HK-2 (cell line): ENCODE measurements at regions not wholly inside any gene's neighbourhood (a gene's known extent, or its start where the extent isn't known, plus 50 kb on each side); places are given as distances from the start of the nearest gene placed in this dataset.
A peak's percentile ranks its signal among the peaks of the same experiment; 100 is the strongest.
"Not testable (repeated sequence)": the region's sequence is repeated elsewhere in the genome, so short reads cannot be mapped to it uniquely, and the experiment has no call there.

ENCODE experiments used
- DNase-seq: peaks from one replicate; pipeline ENCODE4 v3.0.0-alpha.2; 2018; ENCODE audit not compliant: unreplicated experiment

DNA sequence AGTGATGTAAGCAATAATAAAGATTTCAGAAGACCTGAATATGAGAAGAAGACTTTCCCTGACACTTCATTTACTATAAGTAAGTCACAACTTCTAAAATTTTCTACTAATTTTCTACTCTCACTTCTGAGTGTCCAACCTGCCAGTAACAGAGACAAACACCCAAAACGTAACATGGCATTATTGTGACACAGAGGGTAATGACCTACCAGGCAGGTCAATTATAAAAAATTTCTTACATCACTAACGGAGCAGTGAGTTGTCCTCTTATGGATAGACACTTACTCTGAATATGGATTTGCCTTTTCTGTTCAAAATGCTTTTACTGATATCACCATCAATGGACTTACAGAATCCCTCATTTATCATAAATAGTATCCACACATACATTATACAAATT, 405.9 kb upstream of the MAGEB16 start:
- no peak for DNase-seq

DNA sequence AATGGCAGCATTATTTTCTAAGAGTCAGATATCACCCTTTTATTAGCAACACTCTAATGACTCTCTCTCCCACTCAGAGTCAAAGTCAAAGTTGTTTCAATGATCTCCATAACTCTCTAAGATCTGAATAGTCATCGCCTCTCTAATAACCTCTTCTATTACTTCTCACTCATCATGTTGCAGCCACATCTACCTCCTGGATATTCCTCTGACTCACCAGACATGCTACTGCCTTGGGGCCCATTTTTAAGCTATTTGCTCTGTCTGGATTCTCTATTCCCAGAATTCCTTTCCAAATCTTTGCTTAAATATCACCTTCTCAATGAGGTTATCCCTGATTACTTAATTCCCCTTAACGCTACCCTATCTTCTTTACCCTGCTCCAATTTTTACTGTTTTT, 391.8 kb upstream of the MAGEB16 start:
- no peak for DNase-seq

DNA sequence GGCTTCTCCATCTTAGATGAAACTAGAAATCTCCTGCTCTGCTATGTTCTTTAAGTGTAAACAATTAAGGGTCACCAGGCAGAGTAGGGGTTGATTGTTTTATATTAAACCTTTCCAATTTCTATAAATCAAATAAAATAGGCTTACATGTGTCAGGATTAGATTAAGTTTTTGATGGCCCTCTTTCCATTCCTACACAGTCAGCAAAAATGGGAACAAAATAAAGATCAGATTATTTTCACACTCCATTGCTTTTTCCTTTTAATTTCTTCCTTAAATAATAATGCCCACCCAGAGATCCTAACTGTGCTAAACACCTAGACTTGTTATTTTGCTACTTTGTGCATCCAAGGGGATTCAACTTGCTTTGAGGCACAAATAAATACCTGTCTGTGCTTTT, 381.4 kb upstream of the MAGEB16 start:
- DNase-seq = no peak

DNA sequence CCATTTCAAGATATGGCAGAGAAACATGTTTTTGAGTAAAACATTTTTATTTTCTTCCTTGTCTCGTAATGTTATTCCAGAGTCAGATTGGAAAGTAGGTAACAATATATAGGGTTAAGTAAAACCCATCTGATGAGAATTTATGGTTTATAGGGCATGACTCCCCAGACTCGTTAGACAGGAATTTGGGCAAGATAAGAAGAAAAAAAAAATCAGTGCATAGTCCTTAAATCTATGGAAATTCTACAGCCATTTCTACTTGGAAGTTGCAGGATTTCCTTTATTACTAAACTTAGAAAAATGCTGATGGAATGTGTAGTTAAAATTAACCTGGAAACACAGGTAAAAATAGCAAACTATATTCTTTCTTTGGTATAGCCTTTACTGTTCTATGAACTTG, 366.1 kb upstream of the MAGEB16 start:
- DNase-seq = no peak

DNA sequence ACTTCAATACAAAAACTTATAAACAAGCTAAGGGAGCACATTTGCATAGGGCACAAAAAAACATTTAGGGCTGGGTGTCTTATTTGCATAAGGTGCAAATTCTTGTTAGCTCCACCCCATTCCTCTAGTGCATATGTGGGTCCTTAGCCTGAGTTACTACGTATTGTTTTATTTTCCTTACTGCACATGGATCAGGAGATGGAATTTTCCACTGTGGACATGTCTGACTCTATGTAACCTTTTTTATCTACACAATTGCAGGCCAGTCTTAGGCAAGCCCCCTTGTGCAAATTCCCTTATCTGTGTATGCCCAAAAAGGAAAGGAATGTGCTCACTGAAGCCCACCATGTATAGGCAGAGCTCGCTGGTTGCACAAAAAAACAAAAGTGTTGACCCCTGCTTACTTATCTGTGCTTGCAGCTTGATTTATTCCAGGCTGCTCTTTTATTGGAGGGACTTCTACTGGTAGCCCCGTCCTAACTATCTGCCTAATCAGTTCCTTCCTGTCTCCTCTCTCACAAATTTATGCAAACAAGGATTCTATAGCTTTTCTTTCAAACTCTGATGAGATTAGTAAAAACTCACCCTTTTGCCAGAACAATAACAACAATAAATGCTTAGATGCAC, 359.0 kb upstream of the MAGEB16 start:
- no peak for DNase-seq

DNA sequence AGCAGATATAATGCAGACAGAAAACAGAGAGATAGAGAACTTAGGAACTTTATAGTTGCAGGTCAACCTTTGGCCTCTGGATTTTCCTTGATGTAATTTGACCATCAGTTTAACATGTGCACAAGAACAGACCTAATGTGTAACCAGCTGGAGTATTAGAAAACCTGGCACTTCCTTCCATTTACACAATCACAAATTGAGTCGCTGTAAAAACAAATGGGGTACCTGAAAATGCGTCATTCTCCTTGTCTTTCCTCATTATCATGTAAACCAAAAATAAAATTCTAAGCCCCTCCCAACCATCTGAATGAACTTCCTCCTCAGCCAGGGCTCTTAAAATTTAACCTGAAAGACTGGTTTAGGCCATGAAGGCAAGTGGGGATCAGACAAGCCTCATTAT, 358.4 kb upstream of the MAGEB16 start:
- DNase-seq = no peak

DNA sequence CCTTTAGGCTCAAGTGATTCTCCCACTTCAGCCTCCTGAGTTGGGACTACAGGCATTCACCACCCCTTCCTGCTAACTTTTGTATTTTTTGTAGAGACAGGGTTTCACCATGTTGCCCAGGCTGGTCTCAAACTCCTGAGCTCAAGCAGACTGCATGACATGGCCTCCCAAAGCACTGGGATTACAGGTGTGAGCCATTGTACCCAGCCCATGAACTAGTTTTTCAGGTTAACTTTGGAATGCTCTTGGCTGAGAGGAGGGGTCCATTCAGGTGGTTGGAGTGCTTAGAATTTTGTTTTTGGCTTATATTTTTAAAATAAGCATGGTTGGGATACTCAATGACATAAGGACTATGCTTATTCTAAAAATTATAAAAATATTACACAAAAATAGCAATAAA, 355.7 kb upstream of the MAGEB16 start:
- DNase-seq = no peak

DNA sequence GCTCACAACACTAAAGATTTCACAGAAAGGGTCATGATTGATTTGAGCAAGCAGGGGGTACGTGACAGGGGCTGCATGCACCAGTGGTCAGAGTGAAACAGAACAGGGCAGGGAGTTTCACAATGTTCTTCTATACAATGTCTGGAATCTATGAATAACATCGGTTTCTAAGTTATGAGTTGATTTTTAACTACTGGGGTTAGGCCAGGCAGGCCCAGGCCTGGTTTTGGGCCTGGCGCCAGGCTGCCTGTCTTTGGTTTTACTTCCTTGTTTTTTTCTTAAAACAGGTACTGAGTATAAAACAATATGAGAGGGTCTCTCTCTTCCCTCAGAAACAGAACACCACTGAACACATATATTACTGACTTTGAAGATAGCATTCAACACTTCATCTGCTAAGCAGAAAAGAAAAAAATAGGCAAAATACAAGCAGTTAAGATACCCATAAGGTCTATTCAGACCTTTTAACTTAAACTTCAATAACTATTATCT, 355.0 kb upstream of the MAGEB16 start:
- DNase-seq = peak; percentile 14

DNA sequence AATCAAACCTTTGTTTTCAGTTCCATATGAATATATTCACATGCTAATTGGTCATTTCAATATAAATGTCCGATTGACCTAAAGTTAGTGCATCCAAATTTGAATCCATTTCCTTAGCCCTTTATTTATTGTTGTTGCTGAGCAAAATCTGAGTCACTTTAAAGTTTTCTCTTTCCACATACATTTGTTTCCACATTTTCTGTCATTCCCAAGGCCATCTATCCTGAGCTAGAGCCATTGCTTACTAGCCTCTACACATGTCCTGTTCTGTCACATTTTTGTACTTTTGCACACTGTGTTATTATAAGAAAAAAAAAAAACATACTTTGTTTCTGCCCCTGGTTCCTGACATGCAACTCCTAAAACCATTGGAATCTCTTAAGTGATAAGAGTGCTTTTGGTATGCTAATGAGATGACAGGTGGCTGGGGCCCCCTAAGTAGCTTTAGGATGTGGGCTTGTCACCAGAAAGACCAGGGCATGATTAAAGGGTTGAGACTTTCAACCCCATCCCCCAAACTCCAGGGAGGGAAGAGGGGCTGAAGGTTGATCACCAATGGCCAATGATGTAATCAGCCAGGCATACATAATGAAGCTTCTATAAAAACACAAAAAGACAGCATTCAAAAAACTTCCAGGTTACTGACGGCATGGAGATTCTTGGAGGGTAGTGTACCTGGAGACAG, 353.3 kb upstream of the MAGEB16 start:
- no peak for DNase-seq

DNA sequence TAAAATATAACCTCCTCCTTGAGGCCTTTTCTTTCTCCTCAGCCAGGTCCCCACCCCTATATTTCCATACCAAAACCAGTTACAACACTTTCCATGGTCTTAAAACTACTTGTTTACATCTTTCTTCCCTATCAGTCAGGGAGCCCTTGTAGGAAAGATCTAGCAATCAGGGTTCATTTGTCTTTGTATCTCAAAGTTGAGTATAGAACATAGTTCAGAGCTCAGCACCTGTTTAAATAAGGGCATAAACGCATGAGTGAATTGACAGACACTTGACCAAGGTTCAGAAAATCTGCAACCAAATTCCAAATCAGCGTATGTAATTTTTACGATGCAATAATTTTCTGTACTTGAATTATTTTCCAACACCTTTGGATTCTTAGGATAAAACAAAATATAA, 352.2 kb upstream of the MAGEB16 start:
- DNase-seq = no peak

DNA sequence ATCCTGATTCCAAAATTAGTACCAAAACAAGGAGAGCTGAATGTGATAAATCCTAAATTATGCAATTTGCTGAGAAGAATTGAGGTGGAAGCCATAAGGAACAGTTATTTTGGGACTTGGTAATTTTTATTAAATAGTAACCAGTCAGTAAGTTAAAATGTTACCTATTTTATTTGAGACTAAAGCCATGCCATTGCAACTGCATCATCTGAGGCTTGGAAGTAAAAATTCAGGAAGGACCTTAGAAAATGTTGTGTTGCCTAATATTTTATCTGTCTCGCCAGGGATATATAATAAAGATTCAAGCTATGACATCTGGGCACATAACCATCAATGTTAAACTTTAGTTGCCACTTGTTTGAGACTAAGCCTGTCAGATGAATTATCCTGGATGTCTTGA, 341.3 kb upstream of the MAGEB16 start:
- DNase-seq = no peak

DNA sequence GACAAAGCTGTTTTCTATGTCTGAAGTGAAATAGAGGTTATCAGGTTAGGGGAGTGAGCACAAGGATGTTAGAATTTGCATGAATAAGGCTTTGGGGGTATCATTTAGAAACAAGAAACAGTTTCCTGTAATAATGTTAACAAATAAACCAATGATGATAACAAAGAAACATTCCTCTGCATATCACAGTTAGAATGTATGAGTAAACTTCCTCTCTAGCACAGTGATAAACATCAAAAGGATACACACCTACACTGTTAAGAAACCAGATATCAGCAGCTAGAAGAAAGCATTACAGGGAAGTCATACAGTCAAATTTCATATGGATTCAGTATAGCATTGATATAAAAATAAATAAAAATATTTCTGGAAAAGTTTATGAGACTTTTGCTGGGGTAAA, 340.0 kb upstream of the MAGEB16 start:
- DNase-seq = no peak

DNA sequence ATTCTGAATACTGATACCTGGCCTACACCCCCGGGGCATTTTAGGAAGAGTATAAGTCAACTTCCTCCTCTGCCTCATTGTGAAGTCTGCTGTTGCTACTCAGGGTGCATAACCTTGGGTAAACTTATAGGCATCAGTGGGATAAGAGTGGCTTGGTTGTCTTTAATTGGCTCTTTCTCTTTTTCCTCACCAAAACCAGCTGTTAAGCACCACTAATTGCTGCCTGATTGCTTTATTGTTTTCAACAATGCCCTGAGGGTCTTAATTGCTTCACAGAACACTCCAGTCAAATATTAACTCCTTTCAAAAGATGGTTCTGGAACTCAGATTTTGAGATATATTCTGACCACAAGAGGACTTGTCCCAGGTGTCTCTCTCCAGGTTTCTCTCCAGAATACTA, 337.0 kb upstream of the MAGEB16 start:
- no peak for DNase-seq

DNA sequence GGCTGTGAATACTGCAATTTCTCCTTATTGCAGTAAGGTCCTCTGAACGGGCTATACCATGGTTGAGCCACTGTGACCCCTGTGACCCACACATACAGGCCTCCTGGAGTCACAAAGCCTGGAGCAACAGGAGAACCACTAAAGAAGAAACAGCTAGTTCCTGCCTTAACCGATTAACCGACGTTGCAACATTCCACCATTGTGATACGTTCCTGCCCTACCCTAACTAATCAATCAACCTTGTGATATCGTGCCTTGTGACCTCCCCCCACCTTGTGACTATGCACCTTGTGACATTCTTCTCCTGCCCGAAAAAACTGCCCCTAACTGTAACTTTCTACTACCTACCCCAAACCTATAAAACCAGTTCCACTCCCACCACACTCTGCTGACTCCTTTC, 301.5 kb upstream of the MAGEB16 start:
- not testable (repeated sequence) for DNase-seq

DNA sequence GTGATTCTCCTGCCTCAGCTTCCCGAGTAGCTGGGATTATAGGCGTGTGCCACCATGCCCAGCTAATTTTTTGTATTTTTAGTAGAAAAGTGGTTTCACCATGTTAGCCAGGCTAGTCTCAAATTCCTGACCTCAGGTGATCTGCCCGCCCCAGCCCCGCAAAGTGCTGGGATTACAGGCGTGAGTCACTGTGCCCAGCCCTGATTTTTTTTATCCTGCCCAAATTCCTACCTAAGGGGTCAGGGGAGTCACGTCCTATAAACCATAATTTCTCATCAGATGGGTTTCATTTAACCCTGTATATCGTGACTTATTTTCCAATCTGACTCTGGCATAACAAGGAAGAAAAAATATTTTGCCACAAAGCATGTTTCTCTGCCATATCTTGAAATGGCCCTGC, 300.7 kb upstream of the MAGEB16 start:
- not testable (repeated sequence) for DNase-seq

DNA sequence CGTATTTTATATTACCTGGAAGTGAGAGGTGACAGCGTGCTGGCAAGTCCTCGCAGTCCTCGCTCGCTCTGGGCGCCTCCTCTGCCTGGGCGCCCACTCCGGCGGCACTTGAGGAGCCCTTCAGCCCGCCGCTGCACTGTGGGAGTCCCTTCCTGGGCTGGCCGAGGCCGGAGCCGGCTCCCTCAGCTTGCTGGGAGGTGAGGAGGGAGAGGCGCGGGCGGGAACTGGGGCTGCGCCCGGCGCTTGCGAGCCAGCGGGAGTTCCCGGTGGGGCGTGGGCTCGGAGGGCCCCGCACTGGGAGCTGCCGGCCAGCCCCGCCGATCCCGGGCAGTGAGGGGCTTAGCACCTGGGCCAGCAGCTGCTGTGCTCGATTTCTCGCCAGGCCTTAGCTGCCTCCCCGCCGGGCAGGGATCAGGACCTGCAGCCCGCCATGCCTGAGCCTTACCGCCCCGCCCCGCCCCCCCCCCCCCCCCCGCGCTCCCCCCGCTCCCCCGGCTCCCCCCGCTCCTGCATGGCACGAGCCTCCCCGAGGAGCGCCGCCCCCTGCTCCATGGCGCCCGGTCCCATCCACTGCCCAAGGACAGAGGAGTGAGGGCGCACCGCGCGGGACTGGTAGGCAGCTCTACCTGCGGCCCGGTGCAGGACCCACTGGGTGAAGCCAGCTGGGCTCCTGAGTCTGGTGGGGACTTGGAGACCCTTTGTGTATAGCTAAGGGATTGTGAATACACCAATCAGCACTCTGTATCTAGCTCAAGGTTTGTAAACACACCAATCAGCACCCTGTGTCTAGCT, 298.9 kb upstream of the MAGEB16 start:
- no peak for DNase-seq

DNA sequence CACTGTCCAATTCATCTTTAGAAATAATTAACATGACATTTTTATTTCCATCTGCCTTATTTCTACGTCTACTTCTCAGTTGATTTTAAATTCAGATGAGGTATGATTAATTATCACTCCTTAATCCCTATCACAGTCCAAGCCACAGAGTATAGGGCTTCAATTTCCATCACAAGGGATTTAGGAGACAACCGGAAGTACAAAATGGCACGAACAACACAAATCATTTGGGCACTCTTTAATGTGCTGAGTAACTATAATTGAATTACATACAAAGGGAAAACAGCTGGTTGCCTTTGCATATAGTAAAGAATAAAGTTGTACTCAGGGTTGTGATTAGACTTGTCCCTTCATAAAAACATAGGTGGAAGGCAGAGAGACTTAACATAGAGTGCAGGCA, 290.4 kb upstream of the MAGEB16 start:
- no peak for DNase-seq

DNA sequence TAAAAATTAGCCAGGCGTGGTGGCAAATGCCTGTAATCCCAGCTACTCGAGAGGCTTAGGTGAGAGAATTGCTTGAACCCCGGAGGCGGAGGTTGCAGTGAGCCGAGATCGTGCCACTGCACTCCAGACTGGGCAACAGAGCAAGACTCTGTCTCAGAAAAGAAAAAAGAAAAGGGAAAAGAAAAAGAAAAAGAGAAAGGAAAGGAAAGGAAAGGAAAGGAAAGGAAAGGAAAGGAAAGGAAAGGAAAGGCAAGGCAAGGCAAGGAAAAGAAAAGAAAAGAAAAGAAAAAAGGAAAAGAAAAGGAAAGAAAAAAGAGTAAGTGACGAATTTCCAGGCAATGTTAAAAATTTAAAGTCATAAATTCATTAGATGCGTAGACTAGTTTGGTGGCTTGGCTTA, 250.1 kb upstream of the MAGEB16 start:
- DNase-seq = not testable (repeated sequence)

DNA sequence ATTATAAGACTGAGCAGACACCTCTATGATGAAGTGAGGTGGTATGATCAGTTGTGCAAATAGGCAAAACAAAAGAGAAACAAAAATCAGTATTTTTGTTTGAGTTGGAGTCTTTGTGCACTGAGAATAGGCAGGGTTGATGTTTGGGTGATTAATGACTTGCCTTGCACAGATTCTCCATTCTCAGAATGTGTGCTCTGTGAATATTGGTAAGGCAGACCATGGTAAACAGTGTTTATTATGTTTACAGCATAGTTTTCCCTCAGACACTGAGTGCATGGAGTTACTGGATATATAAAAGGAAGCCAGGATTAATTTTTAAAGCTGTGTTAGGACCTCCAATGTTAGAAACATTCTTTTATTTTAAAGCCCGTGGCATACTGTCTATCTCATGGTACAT, 240.2 kb upstream of the MAGEB16 start:
- DNase-seq = no peak

DNA sequence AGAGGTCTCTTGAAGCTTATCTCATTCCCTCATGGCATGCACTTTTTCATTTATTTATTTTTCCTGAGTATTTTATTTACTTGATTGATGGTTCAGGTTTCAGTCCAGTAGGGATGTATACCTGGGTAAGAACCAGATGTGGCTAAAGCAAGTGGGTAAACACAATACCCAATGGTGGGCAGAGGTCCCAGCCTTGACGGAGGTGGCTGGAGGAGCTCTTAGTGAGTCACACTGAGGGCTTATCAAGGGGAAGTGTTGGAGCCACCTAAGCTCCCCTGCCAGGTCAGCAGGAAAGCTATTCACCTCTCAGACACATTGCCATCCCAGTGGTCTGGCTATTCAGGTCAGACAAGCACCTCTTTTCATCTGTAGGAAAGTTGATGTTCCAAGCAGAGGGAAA, 236.2 kb upstream of the MAGEB16 start:
- DNase-seq = no peak

DNA sequence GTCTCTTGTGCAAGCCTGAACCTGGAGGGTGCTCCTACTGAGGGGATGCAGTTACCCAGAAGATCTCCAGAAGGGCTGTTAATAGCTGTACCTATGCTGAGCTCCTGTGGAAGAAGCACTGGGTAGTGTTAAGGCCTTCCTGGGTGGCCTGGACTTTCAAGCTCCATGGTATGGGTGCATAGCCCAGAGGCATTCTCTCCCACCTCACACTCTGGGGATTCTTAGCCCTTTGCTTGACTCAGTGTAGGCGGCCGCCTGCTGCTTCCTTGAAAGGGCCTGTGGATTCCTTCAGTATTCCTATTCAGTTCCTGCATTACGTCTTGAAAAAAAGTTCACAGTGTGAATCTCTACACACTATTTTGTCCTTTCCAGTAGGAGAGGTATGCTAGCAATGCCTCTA, 235.7 kb upstream of the MAGEB16 start:
- DNase-seq = no peak

DNA sequence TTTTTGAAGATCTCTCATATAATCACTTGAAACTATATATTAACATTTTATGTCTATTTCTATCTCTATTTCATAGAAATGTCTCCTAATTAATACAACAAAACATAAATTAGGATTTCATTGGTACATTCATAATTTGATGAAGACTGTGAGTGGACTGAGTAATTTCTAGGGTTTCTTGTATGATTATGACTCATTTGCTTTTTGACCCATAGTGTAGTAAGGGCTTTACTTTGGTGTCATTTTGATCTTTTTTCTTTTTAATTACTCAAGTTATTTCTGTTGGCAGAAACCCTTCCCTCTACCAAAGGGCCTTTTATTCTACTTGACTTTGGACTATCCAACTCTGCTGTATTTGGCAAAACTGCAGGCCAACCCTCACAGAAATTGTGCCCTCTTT, 207.9 kb upstream of the MAGEB16 start:
- no peak for DNase-seq

DNA sequence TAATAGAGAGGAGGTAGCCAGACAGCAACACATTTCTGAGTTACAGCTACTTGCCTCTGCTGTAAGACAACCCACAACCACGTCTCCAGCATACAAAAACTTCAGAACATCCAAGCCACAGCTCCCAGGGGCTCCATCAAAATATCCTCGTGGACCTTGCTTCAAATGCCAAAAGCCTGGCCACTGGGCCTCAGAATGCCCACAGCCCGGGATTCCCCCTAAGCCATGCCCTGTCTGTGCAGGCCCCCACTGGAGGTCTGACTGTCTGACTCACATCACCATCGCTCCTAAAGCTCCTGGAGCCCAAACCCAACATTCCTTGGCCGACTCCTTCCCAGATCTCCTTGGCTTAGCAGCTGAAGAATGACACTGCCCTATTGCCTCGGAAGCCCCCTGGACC, 186.6 kb upstream of the MAGEB16 start:
- DNase-seq = not testable (repeated sequence)
